A549 (cell line): ENCODE measurements at regions not wholly inside any gene's neighbourhood (a gene's known extent, or its start where the extent isn't known, plus 50 kb on each side); places are given as distances from the start of the nearest gene placed in this dataset.

Experiments used
- small RNA-seq, 6 experiments: library from RNA; depleted of rRNA; stranded (forward); fragments of <200 nt; gene quantifications; one replicate each; pipeline ENCODE3, GENCODE V24; 2012

Small RNA genes lying in the stretch of these regions (small RNA-seq; reads per million reads assigned to genes)
- gene AL031183.1 (0 reads per million in 6 experiments), gene RF00012 (0 reads per million in 6 experiments), gene RF00088 (0 reads per million in 6 experiments), gene RN7SL93P (0 reads per million in 6 experiments), gene RNU1-57P (0 reads per million in 6 experiments), gene RNU6-1015P (0 reads per million in 6 experiments)
